ENCODE measurements at regions not wholly inside any gene's neighbourhood (a gene's known extent, or its start where the extent isn't known, plus 50 kb on each side); places are given as distances from the start of the nearest gene placed in this dataset.

DNA sequence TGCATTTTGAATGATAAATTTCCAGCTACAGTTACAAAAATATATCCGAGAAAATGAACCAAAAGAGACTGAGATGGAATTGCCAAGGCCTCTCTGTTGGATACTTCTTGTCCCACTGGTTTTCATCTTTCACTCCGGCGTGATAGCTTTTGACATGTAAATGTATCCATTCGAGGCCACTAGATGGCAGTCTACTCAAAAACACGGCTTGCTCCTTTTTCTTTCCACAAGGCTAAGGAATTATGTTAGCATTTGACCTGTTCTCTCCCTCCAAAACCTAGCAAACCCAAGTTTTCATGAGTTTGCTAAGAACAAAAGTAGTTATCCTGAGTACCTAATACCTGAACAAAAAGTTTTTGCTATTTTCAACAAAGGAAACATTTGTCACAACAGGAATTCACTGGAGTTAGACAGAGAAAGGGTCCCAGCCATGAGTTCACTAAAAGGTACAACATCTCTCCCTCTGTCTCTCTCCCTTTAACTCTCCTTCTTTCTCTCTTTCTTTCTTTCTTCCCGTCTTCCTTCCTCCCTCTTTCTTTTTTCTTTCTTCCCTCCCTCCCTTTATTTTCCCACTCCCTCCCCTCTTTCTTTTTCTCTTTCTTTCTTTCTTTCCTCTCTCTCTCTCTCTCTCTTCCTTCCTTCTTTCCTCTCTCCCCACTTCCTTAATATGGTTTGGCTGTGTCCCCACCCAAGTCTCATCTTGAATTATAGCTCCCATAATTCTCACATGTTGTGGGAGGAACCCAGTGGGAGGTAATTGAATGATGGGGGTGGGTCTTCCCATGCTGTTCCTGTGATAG lies 207.9 kb upstream of the MYO3A start:
- TF ChIP-seq ZFX (IDR thresholded peaks at IDR 0.05; ENCODE audit: borderline replicate concordance) (no peak), CTCF (IDR thresholded peaks at IDR 0.05) (peak; percentile 85)

Measured in 22Rv1 (cell line).